Embryonic facial prominence (tissue), 1 donor: ENCODE measurements at regions not wholly inside any gene's neighbourhood (a gene's known extent, or its start where the extent isn't known, plus 50 kb on each side); places are given as distances from the start of the nearest gene placed in this dataset.
"Not testable (repeated sequence)": the region's sequence is repeated elsewhere in the genome, so short reads cannot be mapped to it uniquely, and the experiment has no call there.

Source experiments
- DNase-seq: peaks from one replicate; pipeline ENCODE4 v3.0.0-alpha.2; 2016; ENCODE audit errors: extremely low spot score

DNA sequence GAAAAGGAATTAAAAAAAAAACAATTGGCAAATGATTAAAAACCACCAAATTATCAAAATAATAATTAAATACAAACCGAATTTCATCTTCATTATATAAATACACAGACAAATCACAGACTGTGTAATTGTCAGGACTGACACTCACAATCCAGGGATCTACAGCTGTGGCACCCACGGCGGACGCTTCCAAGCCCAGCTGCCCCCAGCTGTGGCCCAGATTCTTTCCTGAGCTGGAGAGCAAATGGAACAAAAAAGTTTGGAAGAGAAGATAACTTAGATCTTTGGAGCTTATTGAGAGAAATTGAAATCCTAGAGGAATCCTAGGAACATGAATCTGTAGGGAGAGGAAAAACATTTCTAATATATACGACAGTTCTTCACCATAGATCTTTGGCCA is 316.1 kb downstream of the OTUD1 start:
- no peak for DNase-seq

- no peak for DNase-seq
Measured at GRCh38 chr10:23755556-23755955, 316.7 kb downstream of the OTUD1 start.

DNA sequence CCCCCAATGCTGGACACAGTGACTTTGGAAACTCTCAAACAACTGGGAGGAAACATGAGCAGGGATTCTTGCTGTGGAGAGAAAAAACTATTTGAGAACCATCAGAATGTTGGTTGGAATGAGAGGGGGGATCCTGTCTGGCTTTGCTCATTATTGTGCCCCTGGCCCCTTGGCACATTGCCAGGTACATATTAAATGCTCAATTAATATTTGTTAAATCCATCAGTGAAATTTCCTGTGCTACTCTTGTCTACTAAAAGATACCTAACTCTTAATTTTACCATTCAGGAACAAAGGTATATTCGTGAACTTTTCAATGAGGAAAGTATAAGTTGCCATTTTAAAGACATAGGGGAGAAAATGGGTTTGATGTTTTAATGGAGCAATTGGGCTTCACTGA is 329.4 kb downstream of the OTUD1 start:
- DNase-seq: no peak

- DNase-seq: no peak
Measured at GRCh38 chr10:23777153-23777552, 338.3 kb downstream of the OTUD1 start.

DNA sequence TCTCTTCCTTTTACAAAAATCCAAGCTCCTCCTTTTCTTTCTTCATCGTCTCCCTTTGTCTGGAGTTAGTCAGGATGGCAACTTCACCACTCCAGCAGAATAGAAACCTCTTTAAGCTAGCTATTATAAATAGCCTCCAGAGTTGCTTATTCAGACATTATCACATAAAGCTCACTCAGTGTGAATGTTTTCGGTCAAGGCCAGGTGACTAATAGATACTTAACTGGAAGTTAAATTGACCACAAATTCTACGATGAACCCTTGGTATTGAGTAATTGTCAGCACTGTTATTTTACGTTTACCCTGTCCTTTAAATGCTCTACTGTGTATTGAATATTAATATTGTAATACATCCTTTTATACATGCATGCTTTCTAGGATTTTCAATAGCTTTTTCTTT is 340.4 kb downstream of the OTUD1 start:
- no peak for DNase-seq

- no peak for DNase-seq
Measured at GRCh38 chr10:23780331-23780730, 341.5 kb downstream of the OTUD1 start.

DNA sequence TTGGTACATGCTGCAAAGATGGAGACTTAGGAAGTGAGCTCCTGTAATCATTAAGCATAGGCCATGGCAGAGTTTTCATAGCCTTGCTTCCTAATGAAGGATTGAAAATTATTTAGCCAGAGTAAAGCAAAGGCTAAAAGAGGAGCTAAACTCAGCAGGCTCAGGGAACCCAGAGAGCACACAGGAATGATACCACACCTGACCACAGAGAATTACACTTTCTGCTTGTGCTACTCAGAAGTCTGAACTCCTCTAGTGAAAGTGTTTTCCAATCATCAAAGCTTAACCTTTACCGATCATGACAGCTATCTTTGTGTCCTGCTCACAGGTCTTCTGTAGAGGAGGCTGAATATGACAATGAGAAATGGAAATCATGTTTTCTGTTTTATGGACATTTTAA is 347.7 kb downstream of the OTUD1 start:
- DNase-seq: no peak

DNA sequence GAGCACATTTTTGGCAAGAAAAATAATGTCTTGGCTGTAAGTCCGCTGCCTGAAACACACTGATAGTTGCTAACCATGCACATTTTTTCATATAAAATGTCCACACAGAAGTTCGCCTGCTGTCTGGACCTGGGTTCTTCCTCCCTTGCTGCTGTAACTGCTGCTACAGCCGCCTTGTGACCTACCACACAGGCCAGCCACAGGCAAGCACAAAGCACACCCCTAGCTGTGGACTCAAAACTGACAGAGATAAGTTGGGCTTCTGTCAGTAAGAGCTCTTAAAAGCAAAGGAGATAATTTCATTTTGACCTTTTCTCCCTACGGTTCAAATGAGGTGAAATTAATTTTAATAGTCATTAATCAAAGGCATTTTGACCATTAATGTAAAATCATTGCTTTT is 354.7 kb downstream of the OTUD1 start:
- no peak for DNase-seq

DNA sequence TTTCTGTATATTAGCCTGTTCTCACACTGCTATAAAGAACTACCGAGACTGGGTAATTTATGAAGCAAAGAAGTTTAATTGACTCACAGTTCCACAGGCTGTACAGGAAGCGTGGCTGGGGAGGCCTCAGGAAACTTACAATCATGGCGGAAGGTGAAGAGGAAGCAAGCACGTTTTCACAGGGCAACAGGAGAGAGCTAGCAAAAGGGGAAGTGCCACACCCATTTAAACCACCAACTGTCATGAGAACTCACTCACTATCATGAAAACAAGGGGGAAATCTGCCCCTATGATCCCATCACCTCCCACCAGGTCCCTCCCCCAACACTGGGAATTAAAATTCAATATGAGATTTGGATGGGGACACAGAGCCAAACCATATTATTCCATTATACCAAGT is 358.6 kb downstream of the OTUD1 start:
- not testable (repeated sequence) for DNase-seq

GRCh38 chr10:23804125-23804524 is 365.2 kb downstream of the OTUD1 start:
- no peak for DNase-seq

DNA sequence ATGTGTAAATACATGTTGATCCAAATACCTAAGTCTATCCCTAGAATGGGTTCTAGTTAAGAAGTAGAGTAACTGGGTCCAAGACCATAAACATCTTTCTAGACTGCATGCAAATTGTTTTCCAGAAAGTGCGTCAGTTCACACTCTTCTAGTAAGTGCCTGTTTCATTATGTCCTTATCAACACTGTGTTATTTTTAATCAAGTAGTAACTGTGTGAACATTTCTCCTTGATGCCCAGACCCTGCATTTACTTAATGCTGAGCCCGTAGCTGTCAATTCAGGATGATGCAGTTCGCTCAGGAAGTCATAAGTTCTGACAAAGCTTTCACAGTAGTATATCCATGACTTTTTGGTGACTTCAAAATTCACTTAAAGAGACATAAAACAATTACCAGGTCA is 374.8 kb downstream of the OTUD1 start:
- no peak for DNase-seq

DNA sequence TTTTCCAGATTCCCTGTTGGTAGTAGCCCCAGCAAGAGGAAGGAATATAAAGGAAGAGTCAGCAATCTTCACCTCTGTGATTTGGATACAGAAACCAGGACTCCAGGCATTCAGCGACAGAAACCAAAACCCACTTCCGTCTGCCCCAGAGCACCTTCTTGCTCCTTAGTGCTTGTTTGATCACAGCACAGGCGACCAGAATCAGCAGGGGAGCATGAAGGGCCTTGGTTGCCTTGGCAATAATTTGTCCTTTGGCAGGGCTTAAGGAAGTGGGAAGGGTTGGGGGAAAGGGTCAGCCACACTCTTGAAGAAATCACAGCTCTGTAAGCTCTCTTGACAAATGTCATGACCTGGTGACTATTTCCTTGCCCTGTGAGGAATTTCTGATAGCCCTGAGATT is 379.6 kb downstream of the OTUD1 start:
- DNase-seq: no peak

GRCh38 chr10:23820792-23821191 is 381.9 kb downstream of the OTUD1 start:
- DNase-seq: no peak

DNA sequence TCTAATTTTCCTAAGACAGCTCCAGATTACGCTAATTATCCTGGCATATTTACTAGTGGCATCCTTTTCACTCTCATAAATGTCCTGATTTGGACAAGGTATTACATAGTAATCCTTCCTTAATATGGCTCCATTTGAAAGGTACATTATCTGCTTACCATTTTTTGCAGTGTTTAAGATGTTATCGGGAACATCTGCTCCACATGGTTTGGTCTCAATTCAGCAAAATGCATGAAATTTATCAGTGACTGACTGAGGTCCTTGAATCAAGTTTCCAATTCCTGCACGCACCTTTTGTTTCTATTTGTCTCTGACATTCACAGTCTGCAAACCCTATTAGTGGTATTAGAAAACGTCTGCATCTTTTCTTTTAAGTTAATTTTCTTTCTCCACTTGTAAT is 384.1 kb upstream of the KIAA1217 start:
- DNase-seq: no peak

DNA sequence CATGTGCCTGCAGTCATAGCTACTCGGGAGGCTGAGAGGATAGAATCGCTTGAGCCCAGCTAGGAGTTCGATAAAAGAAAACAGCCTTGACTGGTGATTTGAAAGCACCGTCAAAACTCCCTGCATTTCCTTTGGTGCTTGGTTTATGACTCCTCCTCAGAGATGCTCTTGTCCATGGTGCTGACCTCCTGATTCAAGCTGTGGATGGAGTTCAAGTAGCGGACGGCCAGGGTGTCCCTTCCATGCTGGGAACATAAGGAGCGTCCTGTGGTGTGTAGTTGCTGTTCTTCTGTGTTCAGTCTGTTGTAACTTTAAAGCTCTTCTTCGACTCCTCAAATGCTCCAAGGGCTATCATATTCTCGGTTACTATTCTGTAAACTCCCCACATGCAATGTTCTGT is 382.5 kb upstream of the KIAA1217 start:
- DNase-seq: no peak

GRCh38 chr10:23829556-23829955 is 379.4 kb upstream of the KIAA1217 start:
- DNase-seq: no peak

DNA sequence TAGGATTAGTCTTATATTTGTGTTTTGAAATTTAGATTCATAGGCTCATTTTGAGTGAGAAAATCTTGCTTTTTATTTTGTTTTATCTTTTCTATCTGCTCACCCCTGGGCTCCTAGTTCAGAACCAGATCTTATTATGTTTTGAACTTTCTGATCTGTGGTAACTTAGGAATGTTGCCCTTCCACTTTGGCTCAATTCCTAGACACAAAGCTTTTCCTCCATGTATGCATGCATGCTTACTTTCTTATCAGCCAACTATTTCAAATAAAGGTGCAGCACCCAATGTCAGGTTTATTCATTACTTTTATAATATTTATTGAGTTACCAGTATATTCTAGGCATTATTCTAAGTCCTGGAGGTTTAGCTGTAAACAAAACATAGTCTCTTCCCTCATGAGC is 374.8 kb upstream of the KIAA1217 start:
- DNase-seq: no peak

DNA sequence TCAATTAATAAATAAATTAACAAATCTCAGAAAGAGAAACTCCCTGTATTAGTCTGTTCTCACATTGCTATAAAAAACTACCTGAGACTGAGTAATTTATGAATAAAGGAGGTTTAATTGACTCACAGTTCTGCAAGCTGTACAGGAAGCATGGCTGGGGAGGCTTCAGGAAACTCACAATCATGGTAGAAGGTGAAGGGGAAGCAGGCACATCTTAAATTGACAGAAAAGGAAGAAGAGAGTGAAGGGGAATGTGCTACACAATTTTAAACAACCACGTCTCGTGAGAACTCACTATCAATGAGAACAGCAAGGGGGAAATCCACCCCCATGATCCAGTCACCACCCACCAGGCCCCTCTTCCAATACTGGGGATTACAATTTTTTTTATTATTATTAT is 358.3 kb upstream of the KIAA1217 start:
- DNase-seq: no peak

- DNase-seq: no peak
Measured at GRCh38 chr10:23859598-23859997, 349.3 kb upstream of the KIAA1217 start.

- DNase-seq: no peak
Measured at GRCh38 chr10:23864631-23865147, 344.2 kb upstream of the KIAA1217 start.

DNA sequence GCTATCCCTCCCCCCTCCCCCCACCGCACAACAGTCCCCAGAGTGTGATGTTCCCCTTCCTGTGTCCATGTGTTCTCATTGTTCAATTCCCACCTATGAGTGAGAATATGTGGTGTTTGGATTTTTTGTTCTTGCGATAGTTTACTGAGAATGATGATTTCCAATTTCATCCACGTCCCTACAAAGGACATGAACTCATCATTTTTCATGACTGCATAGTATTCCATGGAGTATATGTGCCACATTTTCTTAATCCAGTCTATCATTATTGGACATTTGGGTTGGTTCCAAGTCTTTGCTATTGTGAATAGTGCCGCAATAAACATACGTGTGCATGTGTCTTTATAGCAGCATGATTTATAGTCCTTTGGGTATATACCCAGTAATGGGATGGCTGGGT is 342.0 kb upstream of the KIAA1217 start:
- DNase-seq: not testable (repeated sequence)

- DNase-seq: no peak
Measured at GRCh38 chr10:23868121-23868520, 340.8 kb upstream of the KIAA1217 start.

DNA sequence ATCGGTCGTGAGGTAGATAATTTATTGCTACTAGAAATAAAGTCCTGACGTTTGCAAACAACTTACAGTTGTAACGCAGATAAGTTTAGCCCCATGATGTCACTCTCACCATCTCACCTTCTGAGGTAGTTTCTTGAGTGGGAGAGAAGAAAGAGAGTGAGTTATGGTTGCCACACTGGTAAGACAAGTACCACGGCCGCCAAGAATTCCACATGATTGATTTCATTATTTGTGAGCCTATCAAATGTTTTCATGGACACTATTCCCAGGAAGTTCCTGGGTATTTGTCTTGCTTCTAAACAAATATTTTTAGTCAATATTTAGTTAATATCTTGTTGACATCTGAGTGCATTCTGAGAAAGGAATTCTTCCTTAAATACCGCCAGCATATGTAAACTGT is 339.4 kb upstream of the KIAA1217 start:
- no peak for DNase-seq

- DNase-seq: no peak
Measured at GRCh38 chr10:23869996-23870395, 338.9 kb upstream of the KIAA1217 start.
